ENCODE measurements at regions not wholly inside any gene's neighbourhood (a gene's known extent, or its start where the extent isn't known, plus 50 kb on each side); places are given as distances from the start of the nearest gene placed in this dataset.

DNA sequence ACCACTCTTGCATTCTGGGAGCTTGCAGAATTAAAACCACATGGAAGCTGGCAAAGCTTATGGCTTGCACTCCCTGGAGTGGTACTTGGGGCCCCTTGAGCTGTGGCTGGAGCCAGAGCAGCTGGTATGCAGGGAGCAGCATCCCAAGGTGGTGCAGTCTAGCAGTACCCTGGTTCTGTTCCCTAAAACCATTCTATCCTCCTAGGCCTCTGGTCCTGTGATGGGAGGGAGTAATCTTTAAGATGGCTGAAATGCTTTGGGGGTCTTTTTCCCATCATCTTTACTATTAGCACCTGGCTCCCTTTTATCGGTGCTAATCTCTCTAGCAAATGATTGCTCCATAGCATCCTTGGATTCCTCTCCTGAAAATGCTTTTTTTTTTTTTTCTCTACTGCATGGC, 56.1 kb downstream of the MAGEB17 start:
- TF ChIP-seq EZH2 (IDR thresholded peaks at IDR 0.05) = no peak
- no peak for TF ChIP-seq POLR2AphosphoS5 (IDR thresholded peaks at IDR 0.05; ENCODE audit: borderline replicate concordance, low read depth, low read length)

Measured in SK-N-MC (cell line).